Osteocyte (in vitro differentiated cells): ENCODE measurements at regions not wholly inside any gene's neighbourhood (a gene's known extent, or its start where the extent isn't known, plus 50 kb on each side); places are given as distances from the start of the nearest gene placed in this dataset.

Source experiments
- DNase-seq: peaks from one replicate; pipeline ENCODE4 v3.0.0; 2021; ENCODE audit warnings: mixed read lengths; ENCODE audit not compliant: unreplicated experiment; ENCODE audit errors: extremely low spot score
- H3K27ac Mint-ChIP-seq: one replicate; pipeline ENCODE4 v1.8.0; 2021; ENCODE audit warnings: mild to moderate bottlenecking, mixed read lengths; ENCODE audit not compliant: unreplicated experiment
- H3K27me3 Mint-ChIP-seq: one replicate; pipeline ENCODE4 v1.8.0; 2021; ENCODE audit warnings: mixed read lengths; ENCODE audit not compliant: unreplicated experiment
- H3K36me3 Mint-ChIP-seq: one replicate; pipeline ENCODE4 v1.8.0; 2021; ENCODE audit warnings: mixed read lengths; ENCODE audit not compliant: unreplicated experiment
- H3K4me1 Mint-ChIP-seq: one replicate; pipeline ENCODE4 v1.8.0; 2021; ENCODE audit warnings: mixed read lengths; ENCODE audit not compliant: unreplicated experiment
- H3K4me3 Mint-ChIP-seq: one replicate; pipeline ENCODE4 v1.8.0; 2021; ENCODE audit warnings: mild to moderate bottlenecking, moderate library complexity, mixed read lengths; ENCODE audit not compliant: unreplicated experiment
- H3K9me3 Mint-ChIP-seq: one replicate; pipeline ENCODE4 v1.8.0; 2021; ENCODE audit warnings: mixed read lengths; ENCODE audit not compliant: unreplicated experiment
- TF ChIP-seq, protein P1 (sequence below): fragments of 200-600 bp; sonication (generic); IDR thresholded peaks from 2 replicates; pipeline ENCODE4 v1.5.0; 2021; ENCODE audit warnings: antibody characterized with exemption, mild to moderate bottlenecking, moderate library complexity

DNA sequence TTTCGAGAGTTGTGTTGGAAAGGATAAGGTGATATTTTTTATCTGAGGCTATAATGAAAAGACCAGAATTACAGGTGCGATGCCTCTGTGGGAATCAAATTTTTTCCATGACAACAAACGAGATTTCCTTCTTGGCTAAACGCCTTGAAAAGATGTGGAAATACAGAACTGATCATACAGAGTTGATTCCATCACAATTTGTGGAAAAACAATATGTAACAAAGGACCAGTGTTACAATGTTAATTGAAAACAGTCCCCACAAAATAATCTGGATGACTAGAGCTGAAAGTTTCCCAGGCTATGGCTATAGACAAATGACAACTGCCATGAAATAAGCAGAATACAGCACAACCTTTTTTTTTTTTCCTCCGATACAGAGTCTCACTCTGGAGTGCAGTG lies 628.9 kb downstream of the DIAPH3 start:
- Mint-ChIP-seq H3K4me1 (peaks cover 36% of the 10 kb centered on the region), H3K27ac (no peak overlapping the region), H3K4me3 (no peak overlapping the region), H3K27me3 (no peaks in the 10 kb centered on the region), H3K9me3 (no peaks in the 10 kb centered on the region), H3K36me3 (no peaks in the 10 kb centered on the region)
- DNase-seq = no peak
- TF ChIP-seq, protein P1, sequence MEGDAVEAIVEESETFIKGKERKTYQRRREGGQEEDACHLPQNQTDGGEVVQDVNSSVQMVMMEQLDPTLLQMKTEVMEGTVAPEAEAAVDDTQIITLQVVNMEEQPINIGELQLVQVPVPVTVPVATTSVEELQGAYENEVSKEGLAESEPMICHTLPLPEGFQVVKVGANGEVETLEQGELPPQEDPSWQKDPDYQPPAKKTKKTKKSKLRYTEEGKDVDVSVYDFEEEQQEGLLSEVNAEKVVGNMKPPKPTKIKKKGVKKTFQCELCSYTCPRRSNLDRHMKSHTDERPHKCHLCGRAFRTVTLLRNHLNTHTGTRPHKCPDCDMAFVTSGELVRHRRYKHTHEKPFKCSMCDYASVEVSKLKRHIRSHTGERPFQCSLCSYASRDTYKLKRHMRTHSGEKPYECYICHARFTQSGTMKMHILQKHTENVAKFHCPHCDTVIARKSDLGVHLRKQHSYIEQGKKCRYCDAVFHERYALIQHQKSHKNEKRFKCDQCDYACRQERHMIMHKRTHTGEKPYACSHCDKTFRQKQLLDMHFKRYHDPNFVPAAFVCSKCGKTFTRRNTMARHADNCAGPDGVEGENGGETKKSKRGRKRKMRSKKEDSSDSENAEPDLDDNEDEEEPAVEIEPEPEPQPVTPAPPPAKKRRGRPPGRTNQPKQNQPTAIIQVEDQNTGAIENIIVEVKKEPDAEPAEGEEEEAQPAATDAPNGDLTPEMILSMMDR = no peak

- TF ChIP-seq, protein P1 = no peak
- H3K27ac Mint-ChIP-seq = no peak overlapping the region
- H3K4me1 Mint-ChIP-seq = peaks cover 20% of the 10 kb centered on the region
- no peaks in the 10 kb centered on the region for H3K36me3 Mint-ChIP-seq
- no peak overlapping the region for H3K4me3 Mint-ChIP-seq
- no peaks in the 10 kb centered on the region for H3K9me3 Mint-ChIP-seq
- H3K27me3 Mint-ChIP-seq = no peaks in the 10 kb centered on the region
- DNase-seq = no peak
These were observed 626.2 kb downstream of the DIAPH3 start for GRCh38 chr13:59537500-59537899.

DNA sequence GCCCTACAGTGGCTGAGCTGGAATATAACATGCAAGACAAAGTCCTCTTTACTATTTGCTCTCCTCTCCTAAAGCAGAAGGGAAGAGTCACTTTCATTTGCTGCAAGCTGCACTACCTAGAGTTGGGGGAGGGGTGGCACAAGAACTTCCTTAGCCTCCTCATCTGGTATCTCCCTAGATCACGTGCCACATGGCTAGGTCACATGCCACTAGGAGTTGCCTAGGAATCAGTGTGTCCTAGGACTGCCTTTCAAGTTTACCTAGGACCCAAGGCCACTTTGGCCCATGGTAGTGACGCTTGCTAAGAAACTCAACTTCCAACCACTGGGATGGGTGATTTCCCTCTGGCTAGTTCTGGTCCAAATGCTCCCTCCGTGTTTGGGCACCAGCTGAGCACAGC lies 625.2 kb downstream of the DIAPH3 start:
- no peaks in the 10 kb centered on the region for H3K9me3 Mint-ChIP-seq
- H3K4me1 Mint-ChIP-seq = peaks cover 10% of the 10 kb centered on the region
- H3K4me3 Mint-ChIP-seq = no peak overlapping the region
- no peak for DNase-seq
- H3K27ac Mint-ChIP-seq = no peak overlapping the region
- TF ChIP-seq, protein P1 = no peak
- no peaks in the 10 kb centered on the region for H3K27me3 Mint-ChIP-seq
- H3K36me3 Mint-ChIP-seq = no peaks in the 10 kb centered on the region

DNA sequence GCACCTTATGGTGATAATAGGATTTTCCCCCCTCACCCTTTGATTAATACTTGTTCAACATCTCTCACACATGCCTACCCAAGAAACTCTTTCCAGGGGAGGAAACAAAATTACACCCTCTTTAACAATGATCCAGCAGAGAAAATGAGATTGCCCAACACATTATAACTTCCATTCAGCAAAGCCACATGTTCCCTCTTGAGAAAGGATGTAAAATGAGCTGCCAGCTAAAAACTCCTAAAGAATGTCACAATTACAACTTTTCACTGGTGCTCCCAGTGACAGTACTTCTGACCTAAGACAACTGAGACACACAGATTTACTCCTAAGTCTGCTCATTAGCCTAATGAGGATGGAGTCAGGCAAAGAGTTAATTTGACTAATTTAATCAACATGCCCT lies 621.4 kb downstream of the DIAPH3 start:
- Mint-ChIP-seq H3K27me3 (no peaks in the 10 kb centered on the region), H3K4me1 (no peaks in the 10 kb centered on the region), H3K4me3 (no peak overlapping the region), H3K27ac (no peak overlapping the region), H3K9me3 (no peaks in the 10 kb centered on the region), H3K36me3 (no peaks in the 10 kb centered on the region)
- DNase-seq = no peak
- TF ChIP-seq, protein P1 = no peak

DNA sequence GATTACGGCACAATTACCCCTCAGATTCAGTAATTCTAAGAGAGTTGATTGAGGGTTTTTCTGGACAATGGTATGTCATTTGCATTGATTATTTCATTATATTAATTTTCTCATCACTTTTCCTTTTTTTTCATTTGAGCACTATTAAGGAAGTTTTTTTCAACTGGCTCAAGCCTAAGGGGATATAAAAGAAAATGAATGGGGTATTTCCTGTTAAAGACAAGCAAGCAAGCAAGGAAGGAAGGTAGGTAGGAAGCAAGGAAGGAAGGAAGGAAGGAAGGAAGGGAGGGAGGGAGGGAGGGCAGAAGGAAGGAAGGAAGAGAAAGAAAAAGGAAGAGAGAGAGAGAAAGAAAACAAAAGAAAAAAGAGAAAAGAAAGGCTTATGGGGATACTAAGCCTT lies 620.3 kb downstream of the DIAPH3 start:
- Mint-ChIP-seq H3K4me1 (no peaks in the 10 kb centered on the region), H3K4me3 (no peak overlapping the region), H3K9me3 (no peaks in the 10 kb centered on the region), H3K27me3 (no peaks in the 10 kb centered on the region), H3K36me3 (no peaks in the 10 kb centered on the region), H3K27ac (no peak overlapping the region)
- DNase-seq = no peak
- TF ChIP-seq, protein P1 = no peak
